HepG2 (cell line): ENCODE measurements at regions not wholly inside any gene's neighbourhood (a gene's known extent, or its start where the extent isn't known, plus 50 kb on each side); places are given as distances from the start of the nearest gene placed in this dataset.

Experiments
- CHD2 ChIP-seq: IDR thresholded peaks from 2 replicates; pipeline ENCODE4 v1.6.1; 2011; ENCODE audit warnings: low read depth, low read length, improper control_type of control experiment
- GPN1 ChIP-seq: sonication (generic); formaldehyde crosslinking; IDR thresholded peaks from 2 replicates; pipeline ENCODE4 v1.5.1; 2020; ENCODE audit warnings: missing genetic modification reagents, borderline replicate concordance
- HOXA7 ChIP-seq: sonication (generic); formaldehyde crosslinking; IDR thresholded peaks from 2 replicates; pipeline ENCODE4 v1.8.1; 2022; ENCODE audit warnings: mild to moderate bottlenecking, missing genetic modification reagents, moderate library complexity
- PITX1 ChIP-seq: sonication (generic); formaldehyde crosslinking; IDR thresholded peaks from 2 replicates; pipeline ENCODE4 v1.5.1; 2020; ENCODE audit warnings: mild to moderate bottlenecking, missing genetic modification reagents
- RBM22 ChIP-seq: fragments of 200-400 bp; formaldehyde crosslinking; optimal IDR thresholded peaks from 2 replicates; pipeline ENCODE3; 2017; ENCODE audit warnings: mild to moderate bottlenecking, low read length, moderate library complexity
- RCOR2 ChIP-seq: IDR thresholded peaks from 2 replicates; pipeline ENCODE4 v1.6.1; 2016; ENCODE audit warnings: missing biosample characterization, missing genetic modification reagents
- SUZ12 ChIP-seq: fragments of 150-350 bp; IDR thresholded peaks from 2 replicates; pipeline ENCODE4 v1.6.1; 2014; ENCODE audit warnings: low read depth, low read length
- THYN1 ChIP-seq: sonication (generic); formaldehyde crosslinking; IDR thresholded peaks from 2 replicates; pipeline ENCODE4 v1.8.1; 2023; ENCODE audit warnings: low read depth, mild to moderate bottlenecking, moderate library complexity, missing genetic modification reagents, borderline replicate concordance
- ZBTB8A ChIP-seq: sonication (generic); formaldehyde crosslinking; IDR thresholded peaks from 2 replicates; pipeline ENCODE4 v1.4.0; 2020; ENCODE audit warnings: mild to moderate bottlenecking, low read depth, missing genetic modification reagents, borderline replicate concordance
- ZFP62 ChIP-seq: sonication (generic); formaldehyde crosslinking; IDR thresholded peaks from 2 replicates; pipeline ENCODE4 v1.4.0; 2020; ENCODE audit warnings: missing genetic modification reagents
- ZNF629 ChIP-seq: sonication (generic); formaldehyde crosslinking; conservative IDR thresholded peaks from 2 replicates; pipeline ENCODE4 v1.5.0; 2020; ENCODE audit warnings: missing genetic modification reagents
- ZNF672 ChIP-seq: sonication (generic); formaldehyde crosslinking; IDR thresholded peaks from 2 replicates; pipeline ENCODE4 v1.8.1; 2022; ENCODE audit warnings: missing genetic modification reagents
- ZNF879 ChIP-seq: sonication (generic); formaldehyde crosslinking; IDR thresholded peaks from 2 replicates; pipeline ENCODE4 v1.8.1; 2023; ENCODE audit warnings: missing genetic modification reagents
- TF ChIP-seq, protein P1 (sequence below): sonication (generic); formaldehyde crosslinking; IDR thresholded peaks from 2 replicates; pipeline ENCODE4 v1.5.0; 2020; ENCODE audit warnings: mild to moderate bottlenecking, missing genetic modification reagents, borderline replicate concordance
- TF ChIP-seq, protein P2 (sequence below): sonication (generic); formaldehyde crosslinking; IDR thresholded peaks from 2 replicates; pipeline ENCODE4 v1.8.1; 2023; ENCODE audit warnings: mild to moderate bottlenecking, inconsistent platforms, moderate library complexity, missing genetic modification reagents, borderline replicate concordance
- TF ChIP-seq, protein P3 (sequence below): sonication (generic); formaldehyde crosslinking; conservative IDR thresholded peaks from 2 replicates; pipeline ENCODE4 v1.4.0; 2020; ENCODE audit warnings: missing genetic modification reagents
- TF ChIP-seq, protein P4 (sequence below): IDR thresholded peaks from 2 replicates; pipeline ENCODE4 v1.6.1; 2018; ENCODE audit warnings: missing genetic modification reagents, mild to moderate bottlenecking, missing compliant biosample characterization
- TF ChIP-seq, protein P5 (sequence below): sonication (generic); formaldehyde crosslinking; IDR thresholded peaks from 2 replicates; pipeline ENCODE4 v1.4.0; 2020; ENCODE audit warnings: missing genetic modification reagents

DNA sequence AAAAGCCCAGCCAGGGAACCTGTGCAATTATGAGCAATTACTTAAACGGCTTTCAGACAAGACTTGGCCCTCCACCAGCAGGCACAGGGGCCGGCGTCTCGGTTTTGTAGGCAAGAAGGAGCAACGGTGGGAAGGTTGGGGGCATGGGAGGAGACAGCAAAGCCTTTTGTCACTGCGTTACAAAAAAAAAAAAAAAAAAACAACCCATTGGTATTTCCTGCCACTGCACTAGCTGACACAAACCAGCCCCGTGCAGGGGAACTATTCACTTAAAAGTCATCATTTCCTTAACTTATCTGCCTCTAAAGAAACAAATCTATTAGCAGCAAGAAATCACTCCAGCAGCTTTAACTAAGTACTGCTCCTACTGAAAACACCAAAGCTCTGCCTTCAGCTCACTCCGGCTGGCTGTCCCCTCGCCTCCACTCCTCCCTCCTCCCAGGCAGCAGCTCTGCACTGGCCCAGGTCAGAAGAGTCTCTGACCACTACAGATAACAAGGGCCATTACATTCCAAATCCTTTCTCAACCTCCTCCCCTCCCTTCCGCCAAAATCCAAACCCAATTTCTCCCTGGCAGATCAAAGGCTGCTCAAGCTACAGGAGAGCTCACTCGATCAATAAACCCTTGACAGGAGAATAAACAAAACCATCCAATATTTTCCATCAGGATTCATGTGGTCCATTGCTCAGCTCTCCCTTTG lies 105.2 kb upstream of the CDKN3 start (continued):
- TF ChIP-seq GPN1 (CRISPR knock-in tag) (no peak), ZNF672 (CRISPR knock-in tag) (no peak), ZFP62 (CRISPR knock-in tag) (no peak), ZNF629 (CRISPR knock-in tag) (peak; percentile 72), RBM22 (no peak), THYN1 (CRISPR knock-in tag) (no peak), ZNF879 (CRISPR knock-in tag) (no peak), PITX1 (CRISPR knock-in tag) (peak; percentile 85), CHD2 (no peak), HOXA7 (no peak), RCOR2 (CRISPR knock-in tag) (peak; percentile 96), ZBTB8A (no peak), SUZ12 (no peak)
- TF ChIP-seq, protein P1, sequence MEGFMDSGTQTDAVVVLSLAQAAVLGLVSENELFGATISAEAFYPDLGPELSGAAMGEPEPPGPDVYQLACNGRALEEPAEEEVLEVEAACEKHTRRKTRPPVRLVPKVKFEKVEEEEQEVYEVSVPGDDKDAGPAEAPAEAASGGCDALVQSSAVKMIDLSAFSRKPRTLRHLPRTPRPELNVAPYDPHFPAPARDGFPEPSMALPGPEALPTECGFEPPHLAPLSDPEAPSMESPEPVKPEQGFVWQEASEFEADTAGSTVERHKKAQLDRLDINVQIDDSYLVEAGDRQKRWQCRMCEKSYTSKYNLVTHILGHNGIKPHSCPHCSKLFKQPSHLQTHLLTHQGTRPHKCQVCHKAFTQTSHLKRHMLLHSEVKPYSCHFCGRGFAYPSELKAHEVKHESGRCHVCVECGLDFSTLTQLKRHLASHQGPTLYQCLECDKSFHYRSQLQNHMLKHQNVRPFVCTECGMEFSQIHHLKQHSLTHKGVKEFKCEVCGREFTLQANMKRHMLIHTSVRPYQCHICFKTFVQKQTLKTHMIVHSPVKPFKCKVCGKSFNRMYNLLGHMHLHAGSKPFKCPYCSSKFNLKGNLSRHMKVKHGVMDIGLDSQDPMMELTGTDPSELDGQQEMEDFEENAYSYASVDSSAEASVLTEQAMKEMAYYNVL (CRISPR knock-in tag), result peak; percentile 92
- TF ChIP-seq, protein P2, sequence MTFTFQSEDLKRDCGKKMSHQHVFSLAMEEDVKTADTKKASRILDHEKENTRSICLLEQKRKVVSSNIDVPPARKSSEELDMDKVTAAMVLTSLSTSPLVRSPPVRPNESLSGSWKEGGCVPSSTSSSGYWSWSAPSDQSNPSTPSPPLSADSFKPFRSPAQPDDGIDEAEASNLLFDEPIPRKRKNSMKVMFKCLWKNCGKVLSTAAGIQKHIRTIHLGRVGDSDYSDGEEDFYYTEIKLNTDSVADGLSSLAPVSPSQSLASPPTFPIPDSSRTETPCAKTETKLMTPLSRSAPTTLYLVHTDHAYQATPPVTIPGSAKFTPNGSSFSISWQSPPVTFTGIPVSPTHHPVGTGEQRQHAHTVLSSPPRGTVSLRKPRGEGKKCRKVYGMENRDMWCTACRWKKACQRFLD, result no peak
- TF ChIP-seq, protein P3, sequence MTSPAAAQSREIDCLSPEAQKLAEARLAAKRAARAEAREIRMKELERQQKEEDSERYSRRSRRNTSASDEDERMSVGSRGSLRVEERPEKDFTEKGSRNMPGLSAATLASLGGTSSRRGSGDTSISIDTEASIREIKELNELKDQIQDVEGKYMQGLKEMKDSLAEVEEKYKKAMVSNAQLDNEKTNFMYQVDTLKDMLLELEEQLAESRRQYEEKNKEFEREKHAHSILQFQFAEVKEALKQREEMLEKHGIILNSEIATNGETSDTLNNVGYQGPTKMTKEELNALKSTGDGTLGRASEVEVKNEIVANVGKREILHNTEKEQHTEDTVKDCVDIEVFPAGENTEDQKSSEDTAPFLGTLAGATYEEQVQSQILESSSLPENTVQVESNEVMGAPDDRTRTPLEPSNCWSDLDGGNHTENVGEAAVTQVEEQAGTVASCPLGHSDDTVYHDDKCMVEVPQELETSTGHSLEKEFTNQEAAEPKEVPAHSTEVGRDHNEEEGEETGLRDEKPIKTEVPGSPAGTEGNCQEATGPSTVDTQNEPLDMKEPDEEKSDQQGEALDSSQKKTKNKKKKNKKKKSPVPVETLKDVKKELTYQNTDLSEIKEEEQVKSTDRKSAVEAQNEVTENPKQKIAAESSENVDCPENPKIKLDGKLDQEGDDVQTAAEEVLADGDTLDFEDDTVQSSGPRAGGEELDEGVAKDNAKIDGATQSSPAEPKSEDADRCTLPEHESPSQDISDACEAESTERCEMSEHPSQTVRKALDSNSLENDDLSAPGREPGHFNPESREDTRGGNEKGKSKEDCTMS (CRISPR knock-in tag), result no peak
- TF ChIP-seq, protein P4, sequence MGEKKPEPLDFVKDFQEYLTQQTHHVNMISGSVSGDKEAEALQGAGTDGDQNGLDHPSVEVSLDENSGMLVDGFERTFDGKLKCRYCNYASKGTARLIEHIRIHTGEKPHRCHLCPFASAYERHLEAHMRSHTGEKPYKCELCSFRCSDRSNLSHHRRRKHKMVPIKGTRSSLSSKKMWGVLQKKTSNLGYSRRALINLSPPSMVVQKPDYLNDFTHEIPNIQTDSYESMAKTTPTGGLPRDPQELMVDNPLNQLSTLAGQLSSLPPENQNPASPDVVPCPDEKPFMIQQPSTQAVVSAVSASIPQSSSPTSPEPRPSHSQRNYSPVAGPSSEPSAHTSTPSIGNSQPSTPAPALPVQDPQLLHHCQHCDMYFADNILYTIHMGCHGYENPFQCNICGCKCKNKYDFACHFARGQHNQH (CRISPR knock-in tag), result peak; percentile 73
- TF ChIP-seq, protein P5, sequence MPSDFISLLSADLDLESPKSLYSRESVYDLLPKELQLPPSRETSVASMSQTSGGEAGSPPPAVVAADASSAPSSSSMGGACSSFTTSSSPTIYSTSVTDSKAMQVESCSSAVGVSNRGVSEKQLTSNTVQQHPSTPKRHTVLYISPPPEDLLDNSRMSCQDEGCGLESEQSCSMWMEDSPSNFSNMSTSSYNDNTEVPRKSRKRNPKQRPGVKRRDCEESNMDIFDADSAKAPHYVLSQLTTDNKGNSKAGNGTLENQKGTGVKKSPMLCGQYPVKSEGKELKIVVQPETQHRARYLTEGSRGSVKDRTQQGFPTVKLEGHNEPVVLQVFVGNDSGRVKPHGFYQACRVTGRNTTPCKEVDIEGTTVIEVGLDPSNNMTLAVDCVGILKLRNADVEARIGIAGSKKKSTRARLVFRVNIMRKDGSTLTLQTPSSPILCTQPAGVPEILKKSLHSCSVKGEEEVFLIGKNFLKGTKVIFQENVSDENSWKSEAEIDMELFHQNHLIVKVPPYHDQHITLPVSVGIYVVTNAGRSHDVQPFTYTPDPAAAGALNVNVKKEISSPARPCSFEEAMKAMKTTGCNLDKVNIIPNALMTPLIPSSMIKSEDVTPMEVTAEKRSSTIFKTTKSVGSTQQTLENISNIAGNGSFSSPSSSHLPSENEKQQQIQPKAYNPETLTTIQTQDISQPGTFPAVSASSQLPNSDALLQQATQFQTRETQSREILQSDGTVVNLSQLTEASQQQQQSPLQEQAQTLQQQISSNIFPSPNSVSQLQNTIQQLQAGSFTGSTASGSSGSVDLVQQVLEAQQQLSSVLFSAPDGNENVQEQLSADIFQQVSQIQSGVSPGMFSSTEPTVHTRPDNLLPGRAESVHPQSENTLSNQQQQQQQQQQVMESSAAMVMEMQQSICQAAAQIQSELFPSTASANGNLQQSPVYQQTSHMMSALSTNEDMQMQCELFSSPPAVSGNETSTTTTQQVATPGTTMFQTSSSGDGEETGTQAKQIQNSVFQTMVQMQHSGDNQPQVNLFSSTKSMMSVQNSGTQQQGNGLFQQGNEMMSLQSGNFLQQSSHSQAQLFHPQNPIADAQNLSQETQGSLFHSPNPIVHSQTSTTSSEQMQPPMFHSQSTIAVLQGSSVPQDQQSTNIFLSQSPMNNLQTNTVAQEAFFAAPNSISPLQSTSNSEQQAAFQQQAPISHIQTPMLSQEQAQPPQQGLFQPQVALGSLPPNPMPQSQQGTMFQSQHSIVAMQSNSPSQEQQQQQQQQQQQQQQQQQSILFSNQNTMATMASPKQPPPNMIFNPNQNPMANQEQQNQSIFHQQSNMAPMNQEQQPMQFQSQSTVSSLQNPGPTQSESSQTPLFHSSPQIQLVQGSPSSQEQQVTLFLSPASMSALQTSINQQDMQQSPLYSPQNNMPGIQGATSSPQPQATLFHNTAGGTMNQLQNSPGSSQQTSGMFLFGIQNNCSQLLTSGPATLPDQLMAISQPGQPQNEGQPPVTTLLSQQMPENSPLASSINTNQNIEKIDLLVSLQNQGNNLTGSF (CRISPR knock-in tag), result no peak
